Activated B cell treated with CpG ODN at 0.5 μM for 24 hours (primary cell): ENCODE measurements at regions not wholly inside any gene's neighbourhood (a gene's known extent, or its start where the extent isn't known, plus 50 kb on each side); places are given as distances from the start of the nearest gene placed in this dataset.

ENCODE experiments used
- ATAC-seq: fragments of 200-7000 bp; cut with Tn5 transposase; one replicate; pipeline ENCODE4 v1.10.0; 2021; ENCODE audit warnings: low read depth, mild to moderate bottlenecking, moderate library complexity
- CTCF ChIA-PET: fragments of 350-600 bp; sonication (Branson Sonifier 250); formaldehyde crosslinking; loops from one replicate; lab custom pipeline; 2021; ENCODE audit warnings: antibody characterized with exemption; lab: Charles Lee
- POLR2A ChIA-PET: fragments of 350-600 bp; sonication (Branson Sonifier 250); formaldehyde crosslinking; loops from one replicate; lab custom pipeline; 2021; ENCODE audit warnings: antibody characterized with exemption; lab: Charles Lee
- DNase-seq: peaks from one replicate; pipeline ENCODE4 v3.0.0; 2022
- H3K27ac Mint-ChIP-seq: one replicate; pipeline ENCODE4 v1.8.0; 2020; ENCODE audit warnings: mixed read lengths
- H3K27me3 Mint-ChIP-seq: one replicate; pipeline ENCODE4 v1.8.0; 2021; ENCODE audit warnings: mixed read lengths
- H3K36me3 Mint-ChIP-seq: one replicate; pipeline ENCODE4 v1.8.0; 2021; ENCODE audit warnings: low read depth, mixed read lengths
- H3K4me1 Mint-ChIP-seq: one replicate; pipeline ENCODE4 v1.8.0; 2021; ENCODE audit warnings: mixed read lengths
- H3K4me3 Mint-ChIP-seq: one replicate; pipeline ENCODE4 v1.8.0; 2020; ENCODE audit warnings: mild to moderate bottlenecking, mixed read lengths
- H3K9me3 Mint-ChIP-seq: one replicate; pipeline ENCODE4 v1.8.0; 2020; ENCODE audit warnings: mixed read lengths
- intact Hi-C: fragments of 100-400 bp; cut with micrococcal nuclease; formaldehyde crosslinking; loops from one replicate; pipeline ENCODE4 v1.15.1; 2024
- TF ChIP-seq, protein P1 (sequence below): fragments of 200-600 bp; IDR thresholded peaks from one replicate; pipeline ENCODE4 v1.8.0; 2022; ENCODE audit warnings: antibody characterized with exemption, mild to moderate bottlenecking

DNA sequence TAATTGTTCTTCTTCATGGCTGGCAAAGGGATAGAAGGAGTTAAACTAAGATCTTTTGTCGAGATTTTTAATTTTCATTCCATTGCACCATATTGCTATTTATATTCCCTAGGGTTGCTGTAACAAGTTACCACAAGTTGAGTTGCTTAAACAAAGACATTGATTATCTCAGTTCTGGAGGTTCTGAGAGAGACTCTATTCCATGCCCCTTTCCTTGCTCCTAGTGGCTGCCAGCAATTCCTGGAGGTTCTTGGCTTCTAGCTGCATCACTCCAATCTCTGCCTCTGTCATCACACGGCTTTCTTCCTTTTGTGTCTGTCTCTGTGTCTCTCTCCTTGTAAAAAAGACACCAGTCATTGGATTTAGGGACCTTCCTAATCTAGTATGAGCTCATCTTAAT is 136.6 kb upstream of the DAB2 start:
- Mint-ChIP-seq H3K27me3 (peaks cover 13% of the 10 kb centered on the region), H3K36me3 (no peaks in the 10 kb centered on the region), H3K27ac (no peak overlapping the region), H3K9me3 (no peaks in the 10 kb centered on the region), H3K4me1 (no peaks in the 10 kb centered on the region), H3K4me3 (no peak overlapping the region)
- ChIA-PET CTCF (no interaction called here), POLR2A (no interaction called here)
- DNase-seq (no peak), ATAC-seq (no peak)
- intact Hi-C loops = no loop called here
- TF ChIP-seq, protein P1, sequence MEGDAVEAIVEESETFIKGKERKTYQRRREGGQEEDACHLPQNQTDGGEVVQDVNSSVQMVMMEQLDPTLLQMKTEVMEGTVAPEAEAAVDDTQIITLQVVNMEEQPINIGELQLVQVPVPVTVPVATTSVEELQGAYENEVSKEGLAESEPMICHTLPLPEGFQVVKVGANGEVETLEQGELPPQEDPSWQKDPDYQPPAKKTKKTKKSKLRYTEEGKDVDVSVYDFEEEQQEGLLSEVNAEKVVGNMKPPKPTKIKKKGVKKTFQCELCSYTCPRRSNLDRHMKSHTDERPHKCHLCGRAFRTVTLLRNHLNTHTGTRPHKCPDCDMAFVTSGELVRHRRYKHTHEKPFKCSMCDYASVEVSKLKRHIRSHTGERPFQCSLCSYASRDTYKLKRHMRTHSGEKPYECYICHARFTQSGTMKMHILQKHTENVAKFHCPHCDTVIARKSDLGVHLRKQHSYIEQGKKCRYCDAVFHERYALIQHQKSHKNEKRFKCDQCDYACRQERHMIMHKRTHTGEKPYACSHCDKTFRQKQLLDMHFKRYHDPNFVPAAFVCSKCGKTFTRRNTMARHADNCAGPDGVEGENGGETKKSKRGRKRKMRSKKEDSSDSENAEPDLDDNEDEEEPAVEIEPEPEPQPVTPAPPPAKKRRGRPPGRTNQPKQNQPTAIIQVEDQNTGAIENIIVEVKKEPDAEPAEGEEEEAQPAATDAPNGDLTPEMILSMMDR = no peak

DNA sequence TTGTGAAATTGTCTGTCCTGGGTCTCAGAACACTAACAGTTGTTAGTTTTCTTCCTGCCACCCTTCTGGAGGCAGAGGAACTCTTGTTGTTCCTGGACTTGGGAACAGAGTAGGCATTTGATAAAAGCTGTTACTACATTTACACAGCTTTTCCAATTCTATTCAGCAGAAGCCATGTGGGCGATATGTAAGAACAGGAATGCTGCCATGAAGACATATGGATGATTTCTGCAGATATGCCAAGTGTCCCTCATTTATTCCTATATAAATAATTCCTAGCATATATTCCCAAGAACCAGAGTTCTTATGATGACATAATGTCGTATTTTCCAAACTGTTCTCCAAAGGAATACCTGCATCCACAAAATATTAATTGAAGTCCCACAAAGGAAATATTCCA is 135.9 kb upstream of the DAB2 start:
- Mint-ChIP-seq H3K4me3 (no peak overlapping the region), H3K9me3 (no peaks in the 10 kb centered on the region), H3K4me1 (no peaks in the 10 kb centered on the region), H3K36me3 (no peaks in the 10 kb centered on the region), H3K27me3 (peaks cover 13% of the 10 kb centered on the region), H3K27ac (no peak overlapping the region)
- CTCF ChIA-PET = no interaction called here
- no peak for ATAC-seq
- TF ChIP-seq, protein P1 = no peak
- no peak for DNase-seq
- POLR2A ChIA-PET = no interaction called here
- intact Hi-C loops = no loop called here

DNA sequence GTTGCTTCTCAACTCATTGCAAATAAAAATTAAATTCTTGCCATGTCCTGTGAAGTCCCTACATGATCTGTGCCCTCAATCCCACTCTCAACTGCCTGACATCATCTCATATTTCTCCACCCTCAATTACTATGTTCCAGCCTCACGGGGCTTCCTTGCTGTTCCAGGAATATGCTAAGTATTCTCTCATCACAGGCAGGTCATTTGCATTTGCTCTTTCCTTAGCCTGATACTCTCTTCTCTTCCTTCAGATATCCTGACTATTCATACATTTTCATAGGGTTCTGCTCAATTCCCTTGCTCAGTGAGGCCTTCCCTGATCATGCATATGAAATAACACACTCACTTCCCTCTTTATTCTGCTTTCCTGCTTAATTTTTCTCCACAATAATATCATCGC is 135.1 kb upstream of the DAB2 start:
- ChIA-PET CTCF (no interaction called here), POLR2A (no interaction called here)
- TF ChIP-seq, protein P1 = no peak
- H3K9me3 Mint-ChIP-seq = no peaks in the 10 kb centered on the region
- ATAC-seq (no peak), DNase-seq (no peak)
- no peak overlapping the region for H3K4me3 Mint-ChIP-seq
- intact Hi-C loops = no loop called here
- no peaks in the 10 kb centered on the region for H3K4me1 Mint-ChIP-seq
- H3K36me3 Mint-ChIP-seq = no peaks in the 10 kb centered on the region
- H3K27me3 Mint-ChIP-seq = peaks cover 10% of the 10 kb centered on the region
- no peak overlapping the region for H3K27ac Mint-ChIP-seq

DNA sequence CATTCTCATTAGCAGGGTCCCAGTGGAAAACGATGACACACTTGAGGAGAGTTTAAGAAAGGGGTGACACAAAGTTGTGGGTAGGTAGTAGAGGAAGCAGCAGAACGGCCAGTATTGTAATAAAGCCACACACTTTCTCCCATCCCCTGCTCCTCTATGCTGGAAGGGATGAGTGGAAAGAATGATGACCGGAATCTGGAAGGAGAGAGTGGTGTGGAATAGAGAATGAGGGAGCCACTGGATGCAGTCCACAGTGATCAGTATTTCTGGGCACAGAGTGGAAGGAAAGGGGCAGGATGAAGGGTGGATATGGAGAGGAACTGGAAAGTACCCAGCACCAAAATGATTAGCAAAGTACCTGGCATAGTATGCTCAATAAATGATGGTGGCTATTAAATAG is 133.8 kb upstream of the DAB2 start:
- H3K27ac Mint-ChIP-seq = no peak overlapping the region
- no peak for DNase-seq
- TF ChIP-seq, protein P1 = no peak
- H3K36me3 Mint-ChIP-seq = no peaks in the 10 kb centered on the region
- intact Hi-C loops = no loop called here
- H3K4me1 Mint-ChIP-seq = no peaks in the 10 kb centered on the region
- no peak for ATAC-seq
- H3K4me3 Mint-ChIP-seq = no peak overlapping the region
- no peaks in the 10 kb centered on the region for H3K9me3 Mint-ChIP-seq
- POLR2A ChIA-PET = no interaction called here
- H3K27me3 Mint-ChIP-seq = peaks cover 8% of the 10 kb centered on the region
- CTCF ChIA-PET = no interaction called here

DNA sequence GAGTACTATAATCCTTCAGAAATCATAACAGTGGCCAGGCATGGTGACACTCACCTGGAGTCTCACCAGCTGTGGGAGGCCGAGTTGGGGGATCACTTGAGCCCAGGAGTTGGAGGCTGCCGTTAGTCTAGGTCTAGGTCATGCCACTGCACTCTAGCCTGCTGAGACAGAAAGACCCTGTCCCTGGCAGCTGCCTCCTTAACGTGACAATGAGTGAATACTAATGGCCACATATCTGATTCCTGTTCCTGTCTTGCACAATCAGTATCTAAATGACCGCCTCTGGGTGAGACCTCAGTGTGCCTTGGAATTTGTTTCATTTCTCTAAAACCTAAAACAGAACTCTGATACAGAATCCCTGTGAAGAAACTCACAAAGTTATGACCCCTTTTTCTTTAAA is 131.0 kb upstream of the DAB2 start:
- POLR2A ChIA-PET = no interaction called here
- no peaks in the 10 kb centered on the region for H3K4me1 Mint-ChIP-seq
- H3K27ac Mint-ChIP-seq = no peak overlapping the region
- CTCF ChIA-PET = no interaction called here
- no peaks in the 10 kb centered on the region for H3K36me3 Mint-ChIP-seq
- intact Hi-C loops = no loop called here
- peaks cover 3% of the 10 kb centered on the region for H3K27me3 Mint-ChIP-seq
- H3K9me3 Mint-ChIP-seq = no peaks in the 10 kb centered on the region
- no peak overlapping the region for H3K4me3 Mint-ChIP-seq
- no peak for ATAC-seq
- no peak for DNase-seq
- TF ChIP-seq, protein P1 = no peak
